Neuronal stem cell (in vitro differentiated cells): ENCODE measurements at regions not wholly inside any gene's neighbourhood (a gene's known extent, or its start where the extent isn't known, plus 50 kb on each side); places are given as distances from the start of the nearest gene placed in this dataset.
"Not testable (repeated sequence)": the region's sequence is repeated elsewhere in the genome, so short reads cannot be mapped to it uniquely, and the experiment has no call there.

Source experiments
- DNase-seq: peaks from one replicate; pipeline ENCODE4 v3.0.0-alpha.2; 2013; ENCODE audit warnings: low spot score
- H2AFZ ChIP-seq: one replicate; pipeline ENCODE4 v1.6.1; 2013; ENCODE audit warnings: mild to moderate bottlenecking, low read length, inconsistent platforms
- H2AK5ac ChIP-seq: 2 replicates; pipeline ENCODE4 v1.6.1; 2013; ENCODE audit warnings: low read depth, mild to moderate bottlenecking, inconsistent platforms, low read length, moderate library complexity, mixed read lengths
- H2BK120ac ChIP-seq: 2 replicates; pipeline ENCODE4 v1.6.1; 2013; ENCODE audit warnings: low read depth, mild to moderate bottlenecking, inconsistent platforms, low read length, moderate library complexity, mixed read lengths
- H2BK12ac ChIP-seq: one replicate; pipeline ENCODE4 v1.6.1; 2013; ENCODE audit warnings: low read length, inconsistent platforms
- H2BK15ac ChIP-seq: 2 replicates; pipeline ENCODE4 v1.6.1; 2013; ENCODE audit warnings: mild to moderate bottlenecking, low read length, inconsistent platforms, mixed read lengths
- H2BK5ac ChIP-seq: one replicate; pipeline ENCODE4 v1.6.1; 2013; ENCODE audit warnings: inconsistent platforms, mild to moderate bottlenecking, low read length, moderate library complexity
- H3K14ac ChIP-seq: one replicate; pipeline ENCODE4 v1.6.1; 2013; ENCODE audit warnings: low read length, inconsistent platforms
- H3K18ac ChIP-seq: 2 replicates; pipeline ENCODE4 v1.6.1; 2013; ENCODE audit warnings: low read length, inconsistent platforms
- H3K23ac ChIP-seq: 2 replicates; pipeline ENCODE4 v1.6.1; 2013; ENCODE audit warnings: low read depth, mild to moderate bottlenecking, mixed read lengths, low read length, inconsistent platforms; ENCODE audit not compliant: poor library complexity
- H3K27ac ChIP-seq: replicated peaks from 3 replicates; pipeline ENCODE4 v1.5.1; 2013; ENCODE audit warnings: low read length, inconsistent platforms
- H3K27me3 ChIP-seq, 3 experiments: 2 replicates each; pipeline ENCODE4 v1.6.1; 2013; ENCODE audit warnings: low read length in 3 of 3, mild to moderate bottlenecking in 2 of 3, inconsistent platforms in 1 of 3, low read depth in 1 of 3, mixed read lengths in 1 of 3, moderate library complexity in 1 of 3; ENCODE audit not compliant: control insufficient read depth in 3 of 3, insufficient read depth in 3 of 3
- H3K36me3 ChIP-seq, 2 donors: replicated peaks in 1 of 2; 2 replicates each; pipeline ENCODE4 v1.6.1; 2013; ENCODE audit warnings: low read length in 2 of 2; ENCODE audit not compliant: control insufficient read depth in 2 of 2, insufficient read depth in 2 of 2
- H3K4ac ChIP-seq: 2 replicates; pipeline ENCODE4 v1.6.1; 2013; ENCODE audit warnings: inconsistent platforms, mild to moderate bottlenecking, low read length, moderate library complexity
- H3K4me1 ChIP-seq, 2 donors: 1 replicate in 1 of 2; 2 replicates in 1 of 2; pipeline ENCODE4 v1.6.1; 2013; ENCODE audit warnings: low read length in 2 of 2, low read depth in 1 of 2; ENCODE audit not compliant: control insufficient read depth in 2 of 2, insufficient read depth in 1 of 2
- H3K4me2 ChIP-seq: one replicate; pipeline ENCODE4 v1.6.1; 2013; ENCODE audit warnings: mild to moderate bottlenecking, low read length, inconsistent platforms; ENCODE audit not compliant: insufficient read depth, poor library complexity, severe bottlenecking
- H3K4me3 ChIP-seq, 2 donors: 2 replicates each; pipeline ENCODE4 v1.5.1; 2013; ENCODE audit warnings: low read length in 2 of 2, mild to moderate bottlenecking in 2 of 2, inconsistent platforms in 1 of 2, moderate library complexity in 1 of 2
- H3K79me1 ChIP-seq: one replicate; pipeline ENCODE4 v1.6.1; 2013; ENCODE audit warnings: low read depth, mild to moderate bottlenecking, inconsistent platforms, low read length, moderate library complexity
- H3K9ac ChIP-seq: one replicate; pipeline ENCODE4 v1.6.1; 2013; ENCODE audit warnings: mild to moderate bottlenecking, low read depth, low read length, inconsistent platforms; ENCODE audit not compliant: poor library complexity
- H3K9me3 ChIP-seq, 2 donors: replicated peaks in 1 of 2; 2 replicates each; pipeline versions ENCODE3 to v1.6.1; 2013; ENCODE audit warnings: low read length in 2 of 2, mild to moderate bottlenecking in 2 of 2, inconsistent platforms in 1 of 2, low read depth in 1 of 2, mixed read lengths in 1 of 2, moderate library complexity in 1 of 2; ENCODE audit not compliant: control insufficient read depth in 2 of 2, insufficient read depth in 1 of 2
- H4K8ac ChIP-seq: one replicate; pipeline ENCODE4 v1.6.1; 2013; ENCODE audit warnings: low read depth, mild to moderate bottlenecking, inconsistent platforms, low read length, moderate library complexity
- H4K91ac ChIP-seq: one replicate; pipeline ENCODE4 v1.6.1; 2013; ENCODE audit warnings: low read length, low read depth, mild to moderate bottlenecking, inconsistent platforms; ENCODE audit not compliant: poor library complexity
- WGBS, 2 donors: extraction: QIAGEN DNeasy Blood & Tissue Kit; methylation state at CpG; one replicate each; pipeline ENCODE4 v1.1.7; 2013; ENCODE audit warnings: missing lambda C conversion rate in 2 of 2, mixed read lengths in 1 of 2; ENCODE audit not compliant: insufficient read length in 2 of 2, insufficient replicate concordance in 1 of 2; ENCODE audit errors: extremely low coverage in 2 of 2; 5-methylcytosine and 5-hydroxymethylcytosine counted together

GRCh38 chr3:170802164-170803151 lies 67.5 kb downstream of the RPL22L1 start:
- Histone ChIP-seq H3K14ac (no peak overlapping the region), H2AK5ac (no peak overlapping the region), H2BK120ac (no peak overlapping the region), H4K91ac (no peak overlapping the region), H3K4me1 (peaks cover 0 to 2% of the 10 kb centered on the region in 2 donors), H3K23ac (no peak overlapping the region), H2BK5ac (no peak overlapping the region), H3K9ac (no peak overlapping the region), H3K4me2 (no peak overlapping the region), H2BK12ac (no peak overlapping the region), H3K79me1 (no peaks in the 10 kb centered on the region), H3K9me3 (no peaks in the 10 kb centered on the region), H3K4ac (no peak overlapping the region), H3K18ac (no peak overlapping the region), H3K27me3 (no peaks in the 10 kb centered on the region), H2AFZ (no peak overlapping the region), H3K27ac (no peak overlapping the region), H2BK15ac (no peak overlapping the region), H3K4me3 (no peak overlapping the region), H4K8ac (no peak overlapping the region), H3K36me3 (no peaks in the 10 kb centered on the region)
- no peak for DNase-seq
- no CpG with 5 or more reads among the region's 7 CpGs for WGBS, 2 donors

GRCh38 chr3:170801597-170801996 lies 68.4 kb downstream of the RPL22L1 start:
- no peak overlapping the region for H2BK5ac ChIP-seq
- no peak overlapping the region for H4K91ac ChIP-seq
- H3K4ac ChIP-seq, result no peak overlapping the region
- H3K4me2 ChIP-seq, result no peak overlapping the region
- no peak overlapping the region for H2AFZ ChIP-seq
- H3K79me1 ChIP-seq, result no peaks in the 10 kb centered on the region
- DNase-seq, result no peak
- H2BK120ac ChIP-seq, result no peak overlapping the region
- no peak overlapping the region for H3K23ac ChIP-seq
- no peaks in the 10 kb centered on the region for H3K9me3 ChIP-seq
- H2AK5ac ChIP-seq, result no peak overlapping the region
- no peak overlapping the region for H3K14ac ChIP-seq
- H3K27ac ChIP-seq, result no peak overlapping the region
- no peak overlapping the region for H4K8ac ChIP-seq
- no peaks in the 10 kb centered on the region for H3K27me3 ChIP-seq
- H3K9ac ChIP-seq, result no peak overlapping the region
- H3K18ac ChIP-seq, result no peak overlapping the region
- no CpG with 5 or more reads among the region's 3 CpGs for WGBS, 2 donors
- H3K4me3 ChIP-seq, result no peak overlapping the region
- no peak overlapping the region for H2BK12ac ChIP-seq
- peaks cover 0 to 2% of the 10 kb centered on the region in 2 donors for H3K4me1 ChIP-seq
- H2BK15ac ChIP-seq, result no peak overlapping the region
- no peaks in the 10 kb centered on the region for H3K36me3 ChIP-seq

- H3K4me1 ChIP-seq, H2AK5ac ChIP-seq, H3K27ac ChIP-seq, H4K8ac ChIP-seq, H3K4me3 ChIP-seq, H2BK12ac ChIP-seq, H3K79me1 ChIP-seq, H3K36me3 ChIP-seq, DNase-seq, H3K9ac ChIP-seq, H3K23ac ChIP-seq, H3K18ac ChIP-seq, H4K91ac ChIP-seq, H2BK120ac ChIP-seq, H3K14ac ChIP-seq, H2BK15ac ChIP-seq, H2AFZ ChIP-seq, H3K9me3 ChIP-seq, H3K4me2 ChIP-seq, H3K4ac ChIP-seq, H3K27me3 ChIP-seq, H2BK5ac ChIP-seq: not testable (repeated sequence)
- WGBS, 2 donors, result no CpG with 5 or more reads among the region's 4 CpGs
Measured at GRCh38 chr3:170800275-170800674, 69.7 kb downstream of the RPL22L1 start.

DNA sequence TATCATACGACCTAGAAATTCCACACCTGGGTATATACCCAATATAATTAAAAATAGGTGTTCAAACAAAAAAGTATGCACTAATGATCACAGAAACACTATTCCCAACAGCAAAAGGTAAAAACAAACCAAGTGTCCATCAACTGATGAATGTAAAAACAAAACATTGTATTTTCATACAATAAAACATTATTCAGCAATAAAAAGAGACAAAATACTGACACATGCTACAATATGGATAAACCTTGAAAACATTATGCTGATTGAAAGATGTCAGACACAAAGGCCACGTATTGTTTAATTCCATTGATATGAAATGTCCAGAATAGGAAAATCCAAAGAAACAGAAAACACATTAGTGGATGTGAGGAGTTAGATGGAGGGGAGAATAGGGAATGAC lies 71.0 kb downstream of the RPL22L1 start:
- no peak for DNase-seq
- Histone ChIP-seq H2BK120ac (no peak overlapping the region), H3K4me1 (peaks cover 0 to 2% of the 10 kb centered on the region in 2 donors)

More for the DNA sequence above, 71.0 kb downstream of the RPL22L1 start:
- no peak overlapping the region for H2AFZ ChIP-seq
- H3K27ac ChIP-seq, result no peak overlapping the region
- H2BK5ac ChIP-seq, result no peak overlapping the region
- no peak overlapping the region for H3K4me2 ChIP-seq
- no peak overlapping the region for H4K8ac ChIP-seq
- H3K4ac ChIP-seq, result no peak overlapping the region
- H3K4me3 ChIP-seq, result no peak overlapping the region
- H3K9me3 ChIP-seq, result no peaks in the 10 kb centered on the region
- no peaks in the 10 kb centered on the region for H3K27me3 ChIP-seq
- no peaks in the 10 kb centered on the region for H3K36me3 ChIP-seq
- H3K9ac ChIP-seq, result no peak overlapping the region
- no peaks in the 10 kb centered on the region for H3K79me1 ChIP-seq
- no peak overlapping the region for H3K23ac ChIP-seq
- no peak overlapping the region for H4K91ac ChIP-seq
- no CpG with 5 or more reads among the region's 2 CpGs for WGBS, 2 donors
- no peak overlapping the region for H2BK12ac ChIP-seq
- no peak overlapping the region for H2AK5ac ChIP-seq
- H3K14ac ChIP-seq, result no peak overlapping the region
- H3K18ac ChIP-seq, result no peak overlapping the region
- H2BK15ac ChIP-seq, result no peak overlapping the region
